Keratinocyte (primary cell): ENCODE measurements at regions not wholly inside any gene's neighbourhood (a gene's known extent, or its start where the extent isn't known, plus 50 kb on each side); places are given as distances from the start of the nearest gene placed in this dataset.

ENCODE experiments used
- DNase-seq: peaks from one replicate; pipeline ENCODE4 v3.0.0-alpha.2; 2011; ENCODE audit warnings: low read depth, missing footprints, low spot score
- FAIRE-seq: peaks from 2 replicates; lab custom pipeline; 2011; peaks lifted over from hg19 to GRCh38; lab: Jason Lieb, UNC
- H2AFZ ChIP-seq: 2 replicates; pipeline ENCODE4 v1.6.0; 2012; ENCODE audit warnings: low read length, control low read depth, inconsistent platforms; ENCODE audit not compliant: control insufficient read depth
- H3K27ac ChIP-seq: 2 replicates; pipeline ENCODE4 v1.5.1; 2011; ENCODE audit warnings: low read length; ENCODE audit not compliant: control insufficient read depth, insufficient read depth
- H3K27me3 ChIP-seq: 3 replicates; pipeline ENCODE4 v1.6.0; 2011; ENCODE audit warnings: low read length; ENCODE audit not compliant: control insufficient read depth, insufficient read depth; ENCODE audit errors: extremely low read depth
- H3K36me3 ChIP-seq, 2 experiments: 2 replicates in 1 of 2; 3 replicates in 1 of 2; pipeline ENCODE4 v1.5.1; 2011; ENCODE audit warnings: low read length in 2 of 2, mild to moderate bottlenecking in 1 of 2; ENCODE audit not compliant: control insufficient read depth in 2 of 2, insufficient read depth in 2 of 2; ENCODE audit errors: extremely low read depth in 1 of 2
- H3K4me1 ChIP-seq: 3 replicates; pipeline ENCODE4 v1.5.1; 2011; ENCODE audit warnings: low read length; ENCODE audit not compliant: control insufficient read depth, insufficient read depth; ENCODE audit errors: extremely low read depth
- H3K4me2 ChIP-seq: 3 replicates; pipeline ENCODE4 v1.6.0; 2011; ENCODE audit warnings: low read depth, low read length; ENCODE audit not compliant: control insufficient read depth, insufficient read depth; ENCODE audit errors: extremely low read depth
- H3K4me3 ChIP-seq, 3 experiments: fragments of 200-600 bp in 1 of 3; sonication (generic) in 1 of 3; 2 replicates in 2 of 3; 3 replicates in 1 of 3; pipeline ENCODE4 v1.5.1; 2011 to 2016; ENCODE audit warnings: low read length in 3 of 3, mild to moderate bottlenecking in 3 of 3, control low read depth in 2 of 3, inconsistent platforms in 1 of 3, low read depth in 1 of 3, mixed read lengths in 1 of 3, mixed run types in 1 of 3, moderate library complexity in 1 of 3; ENCODE audit not compliant: control insufficient read depth in 2 of 3, insufficient read depth in 2 of 3; ENCODE audit errors: extremely low read depth in 1 of 3
- H3K79me2 ChIP-seq: 2 replicates; pipeline ENCODE4 v1.6.0; 2012; ENCODE audit warnings: low read length; ENCODE audit not compliant: control insufficient read depth, insufficient read depth
- H3K9ac ChIP-seq: 3 replicates; pipeline ENCODE4 v1.6.0; 2011; ENCODE audit warnings: low read length; ENCODE audit not compliant: control insufficient read depth, insufficient read depth; ENCODE audit errors: extremely low read depth
- H3K9me1 ChIP-seq: 3 replicates; pipeline ENCODE4 v1.6.0; 2011; ENCODE audit warnings: low read length; ENCODE audit not compliant: control insufficient read depth, insufficient read depth; ENCODE audit errors: extremely low read depth
- H3K9me3 ChIP-seq: 2 replicates; pipeline ENCODE4 v1.5.1; 2012; ENCODE audit warnings: low read depth, low read length; ENCODE audit not compliant: control insufficient read depth
- H4K20me1 ChIP-seq: 3 replicates; pipeline ENCODE4 v1.6.0; 2011; ENCODE audit warnings: low read length; ENCODE audit not compliant: control insufficient read depth, insufficient read depth; ENCODE audit errors: extremely low read depth
- EZH2 ChIP-seq: IDR thresholded peaks from one replicate; pipeline ENCODE4 v1.6.1; 2012; ENCODE audit warnings: inconsistent platforms, mild to moderate bottlenecking, low read length, moderate library complexity
- dilution Hi-C: fragments of 300-500 bp; cut with MboI; formaldehyde crosslinking; loops from one replicate; pipeline ENCODE4 v1.7.0; 2020; ENCODE audit warnings: low sequenced_read_pairs; ENCODE audit not compliant: extremely low pct_ligation_motif_present
- TF ChIP-seq, protein P1 (sequence below), 3 experiments: IDR thresholded peaks in 1 of 3; conservative IDR thresholded peaks in 1 of 3; optimal IDR thresholded peaks in 1 of 3; 2 replicates in 2 of 3; 3 replicates in 1 of 3; pipeline versions ENCODE3 to v1.5.1; 2011; ENCODE audit warnings: low read length in 3 of 3, mild to moderate bottlenecking in 3 of 3, moderate library complexity in 2 of 3, control low read depth in 1 of 3, inconsistent platforms in 1 of 3; ENCODE audit not compliant: insufficient read depth in 2 of 3; ENCODE audit errors: extremely low read depth in 1 of 3

GRCh38 chr16:48812856-48813255 lies 202.9 kb upstream of the N4BP1 start:
- Histone ChIP-seq H3K9ac (no peak overlapping the region), H4K20me1 (no peaks in the 10 kb centered on the region), H3K4me3 (no peak overlapping the region), H3K9me1 (no peaks in the 10 kb centered on the region), H3K9me3 (no peaks in the 10 kb centered on the region), H3K79me2 (no peaks in the 10 kb centered on the region), H3K4me2 (no peak overlapping the region), H3K27me3 (peaks cover 35% of the 10 kb centered on the region), H2AFZ (no peak overlapping the region), H3K36me3 (no peaks in the 10 kb centered on the region), H3K27ac (no peak overlapping the region), H3K4me1 (no peaks in the 10 kb centered on the region)
- dilution Hi-C loops: no loop called here
- DNase-seq (no peak), FAIRE-seq (no peak)
- TF ChIP-seq, protein P1, sequence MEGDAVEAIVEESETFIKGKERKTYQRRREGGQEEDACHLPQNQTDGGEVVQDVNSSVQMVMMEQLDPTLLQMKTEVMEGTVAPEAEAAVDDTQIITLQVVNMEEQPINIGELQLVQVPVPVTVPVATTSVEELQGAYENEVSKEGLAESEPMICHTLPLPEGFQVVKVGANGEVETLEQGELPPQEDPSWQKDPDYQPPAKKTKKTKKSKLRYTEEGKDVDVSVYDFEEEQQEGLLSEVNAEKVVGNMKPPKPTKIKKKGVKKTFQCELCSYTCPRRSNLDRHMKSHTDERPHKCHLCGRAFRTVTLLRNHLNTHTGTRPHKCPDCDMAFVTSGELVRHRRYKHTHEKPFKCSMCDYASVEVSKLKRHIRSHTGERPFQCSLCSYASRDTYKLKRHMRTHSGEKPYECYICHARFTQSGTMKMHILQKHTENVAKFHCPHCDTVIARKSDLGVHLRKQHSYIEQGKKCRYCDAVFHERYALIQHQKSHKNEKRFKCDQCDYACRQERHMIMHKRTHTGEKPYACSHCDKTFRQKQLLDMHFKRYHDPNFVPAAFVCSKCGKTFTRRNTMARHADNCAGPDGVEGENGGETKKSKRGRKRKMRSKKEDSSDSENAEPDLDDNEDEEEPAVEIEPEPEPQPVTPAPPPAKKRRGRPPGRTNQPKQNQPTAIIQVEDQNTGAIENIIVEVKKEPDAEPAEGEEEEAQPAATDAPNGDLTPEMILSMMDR (optimal IDR thresholded peaks at IDR 0.05 in 1 of 3, IDR thresholded peaks at IDR 0.05 in 1 of 3, conservative IDR thresholded peaks at IDR 0.05 in 1 of 3; ENCODE audit: extremely low read depth in 1 of 3, insufficient read depth in 2 of 3, low read length in 3 of 3): no peak
- TF ChIP-seq EZH2: no peak

DNA sequence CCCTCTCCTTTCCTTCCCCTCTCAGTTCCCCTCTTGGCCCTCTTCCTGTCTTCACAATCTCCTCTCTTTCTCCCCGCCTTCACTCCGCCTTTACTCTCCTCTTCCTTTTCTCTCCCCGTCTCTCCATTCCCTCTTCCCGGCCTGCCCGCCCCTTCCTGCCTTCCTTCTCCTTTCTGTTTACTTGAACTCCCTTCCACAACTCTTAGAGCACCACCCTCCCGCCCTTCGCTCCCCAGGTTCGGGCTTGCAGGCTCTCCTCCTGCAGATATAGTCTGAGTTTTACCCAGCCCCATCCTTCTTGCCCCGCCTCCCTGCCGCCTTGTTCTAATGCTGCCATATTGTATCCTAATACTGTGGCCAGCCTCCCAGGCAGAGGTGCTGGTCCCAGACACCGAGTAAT lies 201.5 kb upstream of the N4BP1 start:
- no peak overlapping the region for H3K4me3 ChIP-seq
- H3K27ac ChIP-seq: no peak overlapping the region
- H4K20me1 ChIP-seq: no peaks in the 10 kb centered on the region
- no peaks in the 10 kb centered on the region for H3K36me3 ChIP-seq
- no peaks in the 10 kb centered on the region for H3K79me2 ChIP-seq
- no peaks in the 10 kb centered on the region for H3K9me1 ChIP-seq
- no peaks in the 10 kb centered on the region for H3K9me3 ChIP-seq
- peaks cover 35% of the 10 kb centered on the region for H3K27me3 ChIP-seq
- DNase-seq (no peak), FAIRE-seq (no peak)
- H2AFZ ChIP-seq: no peak overlapping the region
- dilution Hi-C loops: no loop called here
- H3K9ac ChIP-seq: no peak overlapping the region
- no peak overlapping the region for H3K4me2 ChIP-seq
- TF ChIP-seq EZH2: no peak
- TF ChIP-seq, protein P1 (optimal IDR thresholded peaks at IDR 0.05 in 1 of 3, IDR thresholded peaks at IDR 0.05 in 1 of 3, conservative IDR thresholded peaks at IDR 0.05 in 1 of 3; ENCODE audit: extremely low read depth in 1 of 3, insufficient read depth in 2 of 3, low read length in 3 of 3): no peak
- H3K4me1 ChIP-seq: no peaks in the 10 kb centered on the region
